ENCODE measurements at regions not wholly inside any gene's neighbourhood (a gene's known extent, or its start where the extent isn't known, plus 50 kb on each side); places are given as distances from the start of the nearest gene placed in this dataset.

DNA sequence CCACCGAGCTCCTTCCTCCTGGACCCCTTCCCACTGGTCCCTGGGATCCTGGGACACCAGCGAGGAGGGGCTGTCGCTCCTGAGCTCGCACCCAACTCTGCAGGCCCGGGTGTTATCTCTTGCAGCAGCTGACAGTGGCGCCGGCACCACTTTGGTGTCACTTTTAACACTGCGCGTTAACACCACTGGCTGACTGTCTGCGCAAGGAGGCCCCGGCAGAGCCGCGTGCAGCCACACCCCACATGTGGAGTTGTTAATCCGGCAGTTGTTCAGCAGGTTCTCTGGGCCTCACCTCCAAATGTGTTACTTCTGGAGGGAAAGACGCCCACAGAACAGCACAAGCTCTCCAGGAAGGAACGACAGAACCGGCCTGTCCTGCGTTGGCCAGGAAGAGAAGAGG lies 155.0 kb upstream of the GLI2 start:
- peaks cover 0 to 7% (median 0%) of the 10 kb centered on the region in 4 donors for H3K4me1 ChIP-seq
- H3K9me3 ChIP-seq, result no peaks in the 10 kb centered on the region
- no peak overlapping the region for H3K27ac ChIP-seq
- no peaks in the 10 kb centered on the region for H3K27me3 ChIP-seq
- H3K36me3 ChIP-seq, result no peaks in the 10 kb centered on the region
- no peak overlapping the region for H3K4me3 ChIP-seq
- TF ChIP-seq, protein P1, sequence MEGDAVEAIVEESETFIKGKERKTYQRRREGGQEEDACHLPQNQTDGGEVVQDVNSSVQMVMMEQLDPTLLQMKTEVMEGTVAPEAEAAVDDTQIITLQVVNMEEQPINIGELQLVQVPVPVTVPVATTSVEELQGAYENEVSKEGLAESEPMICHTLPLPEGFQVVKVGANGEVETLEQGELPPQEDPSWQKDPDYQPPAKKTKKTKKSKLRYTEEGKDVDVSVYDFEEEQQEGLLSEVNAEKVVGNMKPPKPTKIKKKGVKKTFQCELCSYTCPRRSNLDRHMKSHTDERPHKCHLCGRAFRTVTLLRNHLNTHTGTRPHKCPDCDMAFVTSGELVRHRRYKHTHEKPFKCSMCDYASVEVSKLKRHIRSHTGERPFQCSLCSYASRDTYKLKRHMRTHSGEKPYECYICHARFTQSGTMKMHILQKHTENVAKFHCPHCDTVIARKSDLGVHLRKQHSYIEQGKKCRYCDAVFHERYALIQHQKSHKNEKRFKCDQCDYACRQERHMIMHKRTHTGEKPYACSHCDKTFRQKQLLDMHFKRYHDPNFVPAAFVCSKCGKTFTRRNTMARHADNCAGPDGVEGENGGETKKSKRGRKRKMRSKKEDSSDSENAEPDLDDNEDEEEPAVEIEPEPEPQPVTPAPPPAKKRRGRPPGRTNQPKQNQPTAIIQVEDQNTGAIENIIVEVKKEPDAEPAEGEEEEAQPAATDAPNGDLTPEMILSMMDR (IDR thresholded peaks at IDR 0.05), result no peak
- no peak for TF ChIP-seq POLR2A (IDR thresholded peaks at IDR 0.05)
- DNase-seq, result no peak

DNA sequence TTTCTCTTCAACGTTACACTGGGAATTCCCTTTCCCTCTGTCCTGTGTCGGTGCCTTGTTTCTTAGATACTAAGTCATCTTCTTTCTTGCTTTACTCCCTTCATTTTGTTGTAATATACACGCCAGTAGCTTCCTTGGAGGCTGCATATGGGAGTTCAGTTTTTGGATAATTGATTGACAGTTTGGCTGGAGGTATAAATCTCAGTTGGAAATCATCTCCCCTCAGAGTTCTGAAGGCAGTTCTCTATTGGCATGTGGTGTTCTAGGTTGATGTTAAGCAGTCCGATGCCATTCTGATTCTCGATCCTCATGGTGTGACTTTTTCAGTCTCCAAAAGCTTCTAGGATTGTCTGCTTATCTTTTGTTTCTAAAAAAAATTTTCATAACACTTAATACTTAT lies 152.5 kb upstream of the GLI2 start:
- TF ChIP-seq, protein P1 (IDR thresholded peaks at IDR 0.05), result no peak
- TF ChIP-seq POLR2A (IDR thresholded peaks at IDR 0.05), result no peak
- DNase-seq, result no peak
- H3K9me3 ChIP-seq, result no peaks in the 10 kb centered on the region
- no peaks in the 10 kb centered on the region for H3K4me1 ChIP-seq
- no peaks in the 10 kb centered on the region for H3K36me3 ChIP-seq
- no peak overlapping the region for H3K4me3 ChIP-seq
- H3K27me3 ChIP-seq, result peaks cover 0 to 6% of the 10 kb centered on the region in 2 donors
- H3K27ac ChIP-seq, result no peak overlapping the region

GRCh38 chr2:120583851-120584570 lies 151.7 kb upstream of the GLI2 start:
- no peaks in the 10 kb centered on the region for H3K4me1 ChIP-seq
- H3K27me3 ChIP-seq, result peaks cover 0 to 9% of the 10 kb centered on the region in 2 donors

GRCh38 chr2:120586507-120587278 lies 149.0 kb upstream of the GLI2 start:
- Histone ChIP-seq H3K4me3 (peak overlapping the region in 1 of 4 donors; percentile 36), H3K4me1 (no peaks in the 10 kb centered on the region), H3K27ac (no peak overlapping the region), H3K9me3 (no peaks in the 10 kb centered on the region), H3K27me3 (peaks cover 0 to 9% of the 10 kb centered on the region in 2 donors), H3K36me3 (no peaks in the 10 kb centered on the region)
- DNase-seq, result no peak
- TF ChIP-seq, protein P1 (IDR thresholded peaks at IDR 0.05), result no peak
- TF ChIP-seq POLR2A (IDR thresholded peaks at IDR 0.05), result no peak

More at GRCh38 chr2:120583851-120584570, 151.7 kb upstream of the GLI2 start:
- H3K27ac ChIP-seq, result no peak overlapping the region
- TF ChIP-seq POLR2A (IDR thresholded peaks at IDR 0.05), result no peak
- TF ChIP-seq, protein P1 (IDR thresholded peaks at IDR 0.05), result no peak
- no peaks in the 10 kb centered on the region for H3K36me3 ChIP-seq
- no peaks in the 10 kb centered on the region for H3K9me3 ChIP-seq
- no peak for DNase-seq
- H3K4me3 ChIP-seq, result no peak overlapping the region

DNA sequence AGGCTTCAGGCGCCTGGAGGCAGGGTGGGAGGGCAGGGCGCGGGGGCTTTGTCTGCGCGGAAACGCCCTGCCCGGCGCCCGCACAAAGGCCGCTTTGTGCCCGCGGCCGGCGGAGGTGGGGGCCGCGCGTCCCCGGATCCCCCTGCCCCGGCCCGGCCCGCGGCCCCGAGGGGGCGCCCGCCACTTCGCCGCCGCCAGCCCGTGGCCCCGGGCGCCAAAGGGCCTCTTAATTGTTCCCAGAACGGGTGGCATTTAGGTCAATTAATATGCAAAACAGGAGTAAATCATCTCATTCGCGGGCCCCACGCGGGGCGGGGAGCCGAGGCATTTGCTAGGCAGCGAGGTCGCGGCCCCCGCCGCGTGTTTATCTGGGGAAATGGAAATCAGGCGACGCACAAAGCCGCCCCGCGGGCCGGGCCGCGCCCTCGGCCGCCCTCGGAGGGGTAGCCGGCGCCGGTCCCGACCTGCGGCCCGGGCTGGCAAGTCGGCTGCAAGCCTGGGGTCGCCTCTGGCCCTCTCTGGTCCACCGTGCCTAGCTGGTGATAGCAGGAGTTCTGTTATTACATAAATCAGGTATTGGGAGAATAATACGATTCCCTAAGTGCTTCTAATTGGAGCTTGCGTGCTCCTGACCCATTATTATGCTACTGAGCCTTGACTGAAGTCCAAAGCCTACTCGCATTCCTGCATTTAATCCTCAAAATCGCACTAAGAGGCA lies 148.2 kb upstream of the GLI2 start:
- DNase-seq, result no peak
- Histone ChIP-seq H3K4me1 (no peaks in the 10 kb centered on the region), H3K9me3 (no peaks in the 10 kb centered on the region), H3K27me3 (peaks cover 0 to 9% of the 10 kb centered on the region in 2 donors), H3K27ac (no peak overlapping the region), H3K36me3 (no peaks in the 10 kb centered on the region), H3K4me3 (peak overlapping the region in 1 of 4 donors; percentile 36)
- TF ChIP-seq, protein P1 (IDR thresholded peaks at IDR 0.05), result no peak
- TF ChIP-seq POLR2A (IDR thresholded peaks at IDR 0.05), result no peak
